ENCODE measurements at regions not wholly inside any gene's neighbourhood (a gene's known extent, or its start where the extent isn't known, plus 50 kb on each side); places are given as distances from the start of the nearest gene placed in this dataset.

DNA sequence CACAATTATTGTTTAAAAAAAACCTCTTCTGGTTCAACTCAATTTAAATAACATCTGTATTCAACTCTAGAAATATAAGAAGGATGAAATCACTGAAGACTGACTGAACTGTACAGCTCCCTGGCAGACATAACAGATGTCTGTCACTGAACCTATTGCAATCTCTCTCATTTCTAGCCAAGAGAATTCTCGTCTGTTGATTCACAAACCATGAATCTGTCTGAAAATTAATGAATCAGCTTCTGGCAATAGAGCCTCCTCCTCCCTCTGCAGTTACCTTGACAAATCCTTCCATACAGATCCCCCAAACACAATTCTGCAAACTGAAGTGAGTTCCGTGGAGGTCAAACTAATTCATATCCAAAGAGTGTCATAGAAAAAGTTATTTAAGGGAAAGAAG lies 561.4 kb downstream of the PYDC2 start:
- H3K27me3 ChIP-seq = no peaks in the 10 kb centered on the region
- DNase-seq = no peak
- no peaks in the 10 kb centered on the region for H3K4me1 ChIP-seq
- intact Hi-C loops (cut with DNase I; ENCODE audit: low total_unique reads) = no loop called here
- WGBS, 2 donors = 55 to 64% methylated on average over 2 of the region's 2 CpGs
- H3K36me3 ChIP-seq (ENCODE audit: low read depth, missing control alignments) = no peaks in the 10 kb centered on the region
- H3K4me3 ChIP-seq = no peak overlapping the region
- H3K9me3 ChIP-seq = no peaks in the 10 kb centered on the region
- H3K27ac ChIP-seq = no peak overlapping the region
- TF ChIP-seq POLR2A (IDR thresholded peaks at IDR 0.05) = no peak
- TF ChIP-seq, protein P1, sequence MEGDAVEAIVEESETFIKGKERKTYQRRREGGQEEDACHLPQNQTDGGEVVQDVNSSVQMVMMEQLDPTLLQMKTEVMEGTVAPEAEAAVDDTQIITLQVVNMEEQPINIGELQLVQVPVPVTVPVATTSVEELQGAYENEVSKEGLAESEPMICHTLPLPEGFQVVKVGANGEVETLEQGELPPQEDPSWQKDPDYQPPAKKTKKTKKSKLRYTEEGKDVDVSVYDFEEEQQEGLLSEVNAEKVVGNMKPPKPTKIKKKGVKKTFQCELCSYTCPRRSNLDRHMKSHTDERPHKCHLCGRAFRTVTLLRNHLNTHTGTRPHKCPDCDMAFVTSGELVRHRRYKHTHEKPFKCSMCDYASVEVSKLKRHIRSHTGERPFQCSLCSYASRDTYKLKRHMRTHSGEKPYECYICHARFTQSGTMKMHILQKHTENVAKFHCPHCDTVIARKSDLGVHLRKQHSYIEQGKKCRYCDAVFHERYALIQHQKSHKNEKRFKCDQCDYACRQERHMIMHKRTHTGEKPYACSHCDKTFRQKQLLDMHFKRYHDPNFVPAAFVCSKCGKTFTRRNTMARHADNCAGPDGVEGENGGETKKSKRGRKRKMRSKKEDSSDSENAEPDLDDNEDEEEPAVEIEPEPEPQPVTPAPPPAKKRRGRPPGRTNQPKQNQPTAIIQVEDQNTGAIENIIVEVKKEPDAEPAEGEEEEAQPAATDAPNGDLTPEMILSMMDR (IDR thresholded peaks at IDR 0.05) = no peak

- no peak for DNase-seq
- no peaks in the 10 kb centered on the region for H3K4me1 ChIP-seq
- intact Hi-C loops (cut with DNase I; ENCODE audit: low total_unique reads) = no loop called here
- no peaks in the 10 kb centered on the region for H3K9me3 ChIP-seq
- H3K27me3 ChIP-seq = no peaks in the 10 kb centered on the region
- H3K36me3 ChIP-seq (ENCODE audit: low read depth, missing control alignments) = no peaks in the 10 kb centered on the region
- TF ChIP-seq, protein P1 (IDR thresholded peaks at IDR 0.05) = no peak
- no peak for TF ChIP-seq POLR2A (IDR thresholded peaks at IDR 0.05)
- H3K27ac ChIP-seq = no peak overlapping the region
- H3K4me3 ChIP-seq = no peak overlapping the region
- WGBS, 2 donors = 29 to 55% methylated on average over 1 of the region's 1 CpG
Observed at GRCh38 chr3:192024751-192025150, 563.8 kb downstream of the PYDC2 start.

DNA sequence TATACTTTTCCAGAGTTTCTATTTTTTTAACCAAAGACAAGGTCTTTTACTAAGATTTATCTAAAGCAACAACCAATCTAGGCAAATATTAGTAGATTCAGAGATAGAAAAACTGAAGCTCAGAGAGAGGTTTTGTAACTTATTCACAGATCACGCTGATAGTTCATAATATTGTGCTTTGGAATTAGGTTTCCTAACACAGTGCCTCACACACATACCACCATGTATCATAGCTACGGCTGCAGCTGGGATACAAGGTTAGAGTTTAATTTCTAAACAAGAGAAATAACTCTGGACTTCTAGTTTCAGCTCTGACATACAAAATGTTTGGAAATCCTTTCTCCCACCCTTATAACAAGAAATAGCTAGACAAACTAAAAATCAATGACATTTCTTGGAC lies 565.7 kb downstream of the PYDC2 start:
- DNase-seq = no peak
- TF ChIP-seq, protein P1 (IDR thresholded peaks at IDR 0.05) = no peak
- TF ChIP-seq POLR2A (IDR thresholded peaks at IDR 0.05) = no peak
- Histone ChIP-seq H3K4me3 (no peak overlapping the region), H3K9me3 (no peaks in the 10 kb centered on the region), H3K27me3 (no peaks in the 10 kb centered on the region), H3K27ac (no peak overlapping the region), H3K36me3 (ENCODE audit: low read depth, missing control alignments) (no peaks in the 10 kb centered on the region), H3K4me1 (no peaks in the 10 kb centered on the region)
- 86 to 89% methylated on average over 2 of the region's 2 CpGs for WGBS, 2 donors
- intact Hi-C loops (cut with DNase I; ENCODE audit: low total_unique reads) = no loop called here

GRCh38 chr3:192031941-192032340 lies 571.0 kb downstream of the PYDC2 start:
- WGBS, 2 donors = 88 to 91% methylated on average over 3 of the region's 3 CpGs
- intact Hi-C loops (cut with DNase I; ENCODE audit: low total_unique reads) = no loop called here
- TF ChIP-seq POLR2A (IDR thresholded peaks at IDR 0.05) = no peak
- TF ChIP-seq, protein P1 (IDR thresholded peaks at IDR 0.05) = no peak

GRCh38 chr3:192033246-192033645 lies 572.3 kb downstream of the PYDC2 start:
- 73 to 82% methylated on average over 1 of the region's 1 CpG for WGBS, 2 donors
- DNase-seq = no peak
- Histone ChIP-seq H3K4me1 (no peaks in the 10 kb centered on the region), H3K4me3 (no peak overlapping the region), H3K27ac (no peak overlapping the region), H3K27me3 (no peaks in the 10 kb centered on the region), H3K9me3 (no peaks in the 10 kb centered on the region), H3K36me3 (ENCODE audit: low read depth, missing control alignments) (no peaks in the 10 kb centered on the region)
- TF ChIP-seq, protein P1 (IDR thresholded peaks at IDR 0.05) = no peak
- TF ChIP-seq POLR2A (IDR thresholded peaks at IDR 0.05) = no peak
- intact Hi-C loops (cut with DNase I; ENCODE audit: low total_unique reads) = no loop called here

More at GRCh38 chr3:192031941-192032340, 571.0 kb downstream of the PYDC2 start:
- no peaks in the 10 kb centered on the region for H3K36me3 ChIP-seq (ENCODE audit: low read depth, missing control alignments)
- no peak for DNase-seq
- H3K4me3 ChIP-seq = no peak overlapping the region
- no peak overlapping the region for H3K27ac ChIP-seq
- H3K9me3 ChIP-seq = no peaks in the 10 kb centered on the region
- H3K27me3 ChIP-seq = no peaks in the 10 kb centered on the region
- no peaks in the 10 kb centered on the region for H3K4me1 ChIP-seq
